ENCODE measurements at regions not wholly inside any gene's neighbourhood (a gene's known extent, or its start where the extent isn't known, plus 50 kb on each side); places are given as distances from the start of the nearest gene placed in this dataset.
"Not testable (repeated sequence)": the region's sequence is repeated elsewhere in the genome, so short reads cannot be mapped to it uniquely, and the experiment has no call there.

DNA sequence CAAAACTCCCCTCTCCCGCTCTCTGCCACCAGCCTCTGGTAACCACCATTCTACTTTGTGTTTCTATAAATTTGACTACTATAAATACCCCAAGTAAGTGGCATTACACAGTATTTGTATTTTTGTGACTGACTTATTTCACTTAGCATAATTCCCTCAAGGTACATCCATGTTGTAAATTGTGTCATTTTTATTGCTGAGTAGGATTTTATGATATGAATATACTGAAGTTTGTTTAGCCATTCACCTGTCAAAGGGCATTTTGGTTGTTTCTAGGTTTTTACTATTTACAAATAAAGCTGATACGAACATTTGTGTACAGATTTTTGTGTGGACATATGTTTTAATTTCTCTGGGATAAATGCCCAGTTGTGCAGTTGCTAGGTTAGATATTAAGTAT is 174.0 kb upstream of the MMADHC start:
- H3K4me1 ChIP-seq (ENCODE audit: control insufficient read depth, extremely low read depth, insufficient read depth, low read length), result no peaks in the 10 kb centered on the region

DNA sequence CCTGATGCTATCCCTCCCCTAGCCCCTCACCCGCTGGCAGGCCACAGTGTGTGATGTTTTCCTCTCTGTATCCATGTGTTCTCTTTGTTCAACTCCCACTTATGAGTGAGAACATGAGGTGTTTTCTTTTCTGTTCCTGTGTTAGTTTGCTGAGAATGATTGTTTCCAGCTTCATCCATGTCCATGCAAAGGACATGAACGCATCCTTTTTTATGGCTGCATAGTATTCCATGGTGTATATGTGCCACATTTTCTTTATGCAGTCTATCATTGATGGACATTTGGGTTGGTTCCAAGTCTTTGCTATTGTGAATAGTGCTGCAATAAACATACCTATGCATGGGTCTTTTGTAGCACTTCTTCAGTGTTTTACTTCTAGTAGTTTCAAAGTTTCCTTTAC is 171.8 kb upstream of the MMADHC start:
- H2AFZ ChIP-seq (ENCODE audit: control insufficient read depth, low read length); FAIRE-seq; H3K27ac ChIP-seq (ENCODE audit: control insufficient read depth, insufficient read depth, low read length); H3K36me3 ChIP-seq (ENCODE audit: control insufficient read depth in 2 of 2, extremely low read depth in 1 of 2, insufficient read depth in 2 of 2, low read length in 2 of 2); H3K4me1 ChIP-seq (ENCODE audit: control insufficient read depth, extremely low read depth, insufficient read depth, low read length); H3K9me3 ChIP-seq (ENCODE audit: control insufficient read depth, low read depth, low read length); H3K4me2 ChIP-seq (ENCODE audit: control insufficient read depth, extremely low read depth, insufficient read depth, low read depth, low read length); H3K79me2 ChIP-seq (ENCODE audit: control insufficient read depth, insufficient read depth, low read length); H3K4me3 ChIP-seq (ENCODE audit: control insufficient read depth in 2 of 3, extremely low read depth in 1 of 3, insufficient read depth in 2 of 3, low read depth in 1 of 3, low read length in 3 of 3); H4K20me1 ChIP-seq (ENCODE audit: control insufficient read depth, extremely low read depth, insufficient read depth, low read length); dilution Hi-C loops (cut with MboI; ENCODE audit: extremely low pct_ligation_motif_present, low sequenced_read_pairs); H3K9me1 ChIP-seq (ENCODE audit: control insufficient read depth, extremely low read depth, insufficient read depth, low read length); H3K9ac ChIP-seq (ENCODE audit: control insufficient read depth, extremely low read depth, insufficient read depth, low read length); DNase-seq (ENCODE audit: low read depth, low spot score); H3K27me3 ChIP-seq (ENCODE audit: control insufficient read depth, extremely low read depth, insufficient read depth, low read length): not testable (repeated sequence)

More for the DNA sequence above, 174.0 kb upstream of the MMADHC start:
- H2AFZ ChIP-seq (ENCODE audit: control insufficient read depth, low read length), result no peak overlapping the region
- H3K79me2 ChIP-seq (ENCODE audit: control insufficient read depth, insufficient read depth, low read length), result no peaks in the 10 kb centered on the region
- H3K9me3 ChIP-seq (ENCODE audit: control insufficient read depth, low read depth, low read length), result no peaks in the 10 kb centered on the region
- no peaks in the 10 kb centered on the region for H3K9me1 ChIP-seq (ENCODE audit: control insufficient read depth, extremely low read depth, insufficient read depth, low read length)
- no peak overlapping the region for H3K4me3 ChIP-seq (ENCODE audit: control insufficient read depth in 2 of 3, extremely low read depth in 1 of 3, insufficient read depth in 2 of 3, low read depth in 1 of 3, low read length in 3 of 3)
- no peak overlapping the region for H3K4me2 ChIP-seq (ENCODE audit: control insufficient read depth, extremely low read depth, insufficient read depth, low read depth, low read length)
- dilution Hi-C loops (cut with MboI; ENCODE audit: extremely low pct_ligation_motif_present, low sequenced_read_pairs), result no loop called here
- no peaks in the 10 kb centered on the region for H4K20me1 ChIP-seq (ENCODE audit: control insufficient read depth, extremely low read depth, insufficient read depth, low read length)
- no peaks in the 10 kb centered on the region for H3K36me3 ChIP-seq (ENCODE audit: control insufficient read depth in 2 of 2, extremely low read depth in 1 of 2, insufficient read depth in 2 of 2, low read length in 2 of 2)
- TF ChIP-seq, protein P1, sequence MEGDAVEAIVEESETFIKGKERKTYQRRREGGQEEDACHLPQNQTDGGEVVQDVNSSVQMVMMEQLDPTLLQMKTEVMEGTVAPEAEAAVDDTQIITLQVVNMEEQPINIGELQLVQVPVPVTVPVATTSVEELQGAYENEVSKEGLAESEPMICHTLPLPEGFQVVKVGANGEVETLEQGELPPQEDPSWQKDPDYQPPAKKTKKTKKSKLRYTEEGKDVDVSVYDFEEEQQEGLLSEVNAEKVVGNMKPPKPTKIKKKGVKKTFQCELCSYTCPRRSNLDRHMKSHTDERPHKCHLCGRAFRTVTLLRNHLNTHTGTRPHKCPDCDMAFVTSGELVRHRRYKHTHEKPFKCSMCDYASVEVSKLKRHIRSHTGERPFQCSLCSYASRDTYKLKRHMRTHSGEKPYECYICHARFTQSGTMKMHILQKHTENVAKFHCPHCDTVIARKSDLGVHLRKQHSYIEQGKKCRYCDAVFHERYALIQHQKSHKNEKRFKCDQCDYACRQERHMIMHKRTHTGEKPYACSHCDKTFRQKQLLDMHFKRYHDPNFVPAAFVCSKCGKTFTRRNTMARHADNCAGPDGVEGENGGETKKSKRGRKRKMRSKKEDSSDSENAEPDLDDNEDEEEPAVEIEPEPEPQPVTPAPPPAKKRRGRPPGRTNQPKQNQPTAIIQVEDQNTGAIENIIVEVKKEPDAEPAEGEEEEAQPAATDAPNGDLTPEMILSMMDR (optimal IDR thresholded peaks at IDR 0.05 in 1 of 3, IDR thresholded peaks at IDR 0.05 in 1 of 3, conservative IDR thresholded peaks at IDR 0.05 in 1 of 3; ENCODE audit: extremely low read depth in 1 of 3, insufficient read depth in 2 of 3, low read length in 3 of 3), result no peak
- TF ChIP-seq EZH2 (IDR thresholded peaks at IDR 0.05; ENCODE audit: low read length), result no peak
- no peak for DNase-seq (ENCODE audit: low read depth, low spot score)
- FAIRE-seq, result no peak
- H3K27me3 ChIP-seq (ENCODE audit: control insufficient read depth, extremely low read depth, insufficient read depth, low read length), result no peaks in the 10 kb centered on the region
- no peak overlapping the region for H3K9ac ChIP-seq (ENCODE audit: control insufficient read depth, extremely low read depth, insufficient read depth, low read length)
- no peak overlapping the region for H3K27ac ChIP-seq (ENCODE audit: control insufficient read depth, insufficient read depth, low read length)

DNA sequence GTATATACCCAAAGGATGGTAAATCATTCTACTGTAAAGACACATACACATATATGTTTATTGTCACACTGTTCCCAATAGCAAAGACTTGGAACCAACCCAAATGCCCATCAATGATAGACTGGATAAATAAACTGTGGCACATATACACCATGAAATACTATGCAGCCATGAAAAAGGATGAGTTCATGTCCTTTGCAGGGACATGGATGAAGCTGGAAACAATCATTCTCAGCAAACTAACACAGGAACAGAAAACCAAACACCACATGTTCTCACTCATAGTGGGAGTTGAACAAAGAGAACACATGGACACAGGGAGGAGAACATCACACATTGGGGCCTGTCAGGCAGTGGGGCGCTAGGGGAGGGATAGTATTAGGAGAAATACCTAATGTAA is 167.1 kb upstream of the MMADHC start:
- dilution Hi-C loops (cut with MboI; ENCODE audit: extremely low pct_ligation_motif_present, low sequenced_read_pairs); H2AFZ ChIP-seq (ENCODE audit: control insufficient read depth, low read length): not testable (repeated sequence)

More for the DNA sequence above, 167.1 kb upstream of the MMADHC start:
- H3K79me2 ChIP-seq (ENCODE audit: control insufficient read depth, insufficient read depth, low read length); H3K36me3 ChIP-seq (ENCODE audit: control insufficient read depth in 2 of 2, extremely low read depth in 1 of 2, insufficient read depth in 2 of 2, low read length in 2 of 2); H3K4me1 ChIP-seq (ENCODE audit: control insufficient read depth, extremely low read depth, insufficient read depth, low read length); H3K9ac ChIP-seq (ENCODE audit: control insufficient read depth, extremely low read depth, insufficient read depth, low read length); H3K4me3 ChIP-seq (ENCODE audit: control insufficient read depth in 2 of 3, extremely low read depth in 1 of 3, insufficient read depth in 2 of 3, low read depth in 1 of 3, low read length in 3 of 3); H3K4me2 ChIP-seq (ENCODE audit: control insufficient read depth, extremely low read depth, insufficient read depth, low read depth, low read length); H4K20me1 ChIP-seq (ENCODE audit: control insufficient read depth, extremely low read depth, insufficient read depth, low read length); H3K9me1 ChIP-seq (ENCODE audit: control insufficient read depth, extremely low read depth, insufficient read depth, low read length); H3K27me3 ChIP-seq (ENCODE audit: control insufficient read depth, extremely low read depth, insufficient read depth, low read length); DNase-seq (ENCODE audit: low read depth, low spot score); H3K27ac ChIP-seq (ENCODE audit: control insufficient read depth, insufficient read depth, low read length); FAIRE-seq; H3K9me3 ChIP-seq (ENCODE audit: control insufficient read depth, low read depth, low read length): not testable (repeated sequence)

Measured in keratinocyte (primary cell).